SK-N-SH (cell line): ENCODE measurements at regions not wholly inside any gene's neighbourhood (a gene's known extent, or its start where the extent isn't known, plus 50 kb on each side); places are given as distances from the start of the nearest gene placed in this dataset.

Experiments used
- CTCF ChIA-PET: fragments of 300-600, 350-600 bp; formaldehyde crosslinking; extraction: SDS; loops from one replicate; lab custom pipeline; 2021; lab: Yijun Ruan, JAX
- POLR2A ChIA-PET: fragments of 350-600 bp; sonication (Branson Sonifier 250); formaldehyde crosslinking; extraction: SDS; loops from one replicate; lab custom pipeline; 2020; ENCODE audit warnings: antibody characterized with exemption, inconsistent platforms; lab: Yijun Ruan, JAX
- DNase-seq: peaks from one replicate; pipeline ENCODE4 v3.0.0; 2012
- H2AFZ ChIP-seq: fragments of 200-600 bp; sonication (generic); 2 replicates; pipeline ENCODE4 v1.8.1; 2016; ENCODE audit warnings: antibody characterized with exemption, mild to moderate bottlenecking, low read depth
- H3F3A ChIP-seq: fragments of 200-600 bp; sonication (generic); replicated peaks from 2 replicates; pipeline ENCODE3; 2016; ENCODE audit warnings: antibody characterized with exemption, mild to moderate bottlenecking; ENCODE audit not compliant: insufficient read depth
- H3K27ac ChIP-seq, 2 experiments: fragments of 200-500 bp in 1 of 2; fragments of 200-600 bp in 1 of 2; sonication (Bioruptor generic) in 1 of 2; sonication (generic), shearing (Covaris generic) in 1 of 2; 2 replicates each; pipeline versions ENCODE4 v1.5.1 to v1.6.1; 2014 to 2016; ENCODE audit warnings: low read depth in 2 of 2, inconsistent platforms in 1 of 2, low read length in 1 of 2, mild to moderate bottlenecking in 1 of 2, mixed read lengths in 1 of 2
- H3K27me3 ChIP-seq: fragments of 200-600 bp; sonication (generic), shearing (Covaris generic); 2 replicates; pipeline ENCODE4 v1.6.1; 2016; ENCODE audit warnings: mixed run types; ENCODE audit not compliant: insufficient read depth
- H3K36me3 ChIP-seq, 2 experiments: fragments of 200-500 bp in 1 of 2; fragments of 200-600 bp in 1 of 2; sonication (Bioruptor generic) in 1 of 2; sonication (generic) in 1 of 2; replicated peaks in 1 of 2; 2 replicates each; pipeline versions ENCODE3 to v1.5.1; 2014 to 2016; ENCODE audit warnings: low read length in 1 of 2, mild to moderate bottlenecking in 1 of 2; ENCODE audit not compliant: insufficient read depth in 2 of 2, control insufficient read depth in 1 of 2
- H3K4me1 ChIP-seq, 2 experiments: fragments of 200-500 bp in 1 of 2; fragments of 200-600 bp in 1 of 2; sonication (Bioruptor generic) in 1 of 2; sonication (generic), shearing (Covaris generic) in 1 of 2; 2 replicates each; pipeline versions ENCODE4 v1.5.1 to v1.6.1; 2014 to 2016; ENCODE audit warnings: low read depth in 1 of 2, low read length in 1 of 2, mixed run types in 1 of 2; ENCODE audit not compliant: insufficient read depth in 2 of 2, control insufficient read depth in 1 of 2
- H3K4me2 ChIP-seq: fragments of 200-600 bp; sonication (generic), shearing (Covaris generic); 2 replicates; pipeline ENCODE4 v1.6.1; 2017; ENCODE audit warnings: mixed run types
- H3K4me3 ChIP-seq, 2 experiments: fragments of 200-500 bp in 1 of 2; fragments of 200-600 bp in 1 of 2; sonication (Bioruptor generic) in 1 of 2; sonication (generic), shearing (Covaris generic) in 1 of 2; 2 replicates each; pipeline versions ENCODE4 v1.5.1 to v1.8.1; 2014 to 2016; ENCODE audit warnings: low read depth in 2 of 2, inconsistent platforms in 1 of 2, low read length in 1 of 2, mild to moderate bottlenecking in 1 of 2, mixed read lengths in 1 of 2, moderate library complexity in 1 of 2
- H3K79me2 ChIP-seq: fragments of 200-600 bp; sonication (generic); 2 replicates; pipeline ENCODE4 v1.8.1; 2017; ENCODE audit warnings: mild to moderate bottlenecking; ENCODE audit not compliant: insufficient read depth
- H3K9ac ChIP-seq: fragments of 200-600 bp; sonication (generic); 2 replicates; pipeline ENCODE4 v1.6.1; 2017; ENCODE audit warnings: mixed run types
- H3K9me2 ChIP-seq: fragments of 200-600 bp; sonication (generic); 2 replicates; pipeline ENCODE4 v1.6.1; 2017; ENCODE audit warnings: mixed run types
- H3K9me3 ChIP-seq: fragments of 200-600 bp; sonication (generic); 2 replicates; pipeline ENCODE4 v1.6.1; 2017; ENCODE audit warnings: mixed run types, mild to moderate bottlenecking, moderate library complexity
- H4K20me1 ChIP-seq: fragments of 200-600 bp; sonication (generic); 2 replicates; pipeline ENCODE4 v1.6.1; 2017; ENCODE audit warnings: mild to moderate bottlenecking, mixed run types; ENCODE audit not compliant: insufficient read depth
- CHD2 ChIP-seq: fragments of 150-350 bp; IDR thresholded peaks from 2 replicates; pipeline ENCODE4 v1.6.1; 2018; ENCODE audit warnings: low read length; ENCODE audit not compliant: partially characterized antibody
- ELF1 ChIP-seq: IDR thresholded peaks from 2 replicates; pipeline ENCODE4 v1.4.0; 2012
- FOSL2 ChIP-seq: IDR thresholded peaks from 2 replicates; pipeline ENCODE4 v1.4.0; 2012; ENCODE audit warnings: low read depth, mild to moderate bottlenecking, moderate library complexity, borderline replicate concordance
- FOXM1 ChIP-seq: IDR thresholded peaks from 2 replicates; pipeline ENCODE4 v1.4.0; 2012; ENCODE audit warnings: low read depth, mild to moderate bottlenecking
- GATA2 ChIP-seq: sonication (generic); formaldehyde crosslinking; IDR thresholded peaks from 2 replicates; pipeline ENCODE4 v1.5.0; 2020; ENCODE audit warnings: mild to moderate bottlenecking, missing genetic modification reagents
- JUND ChIP-seq: IDR thresholded peaks from 2 replicates; pipeline ENCODE4 v1.4.0; 2012
- NFIC ChIP-seq: IDR thresholded peaks from 2 replicates; pipeline ENCODE4 v1.4.0; 2012; ENCODE audit warnings: borderline replicate concordance
- RCOR1 ChIP-seq: fragments of 150-350 bp; IDR thresholded peaks from 2 replicates; pipeline ENCODE4 v1.6.1; 2017; ENCODE audit warnings: antibody characterized with exemption, low read length
- RFX5 ChIP-seq: IDR thresholded peaks from 2 replicates; pipeline ENCODE4 v1.6.1; 2012; ENCODE audit warnings: mild to moderate bottlenecking, improper control_type of control experiment, low read length
- TCF12 ChIP-seq: IDR thresholded peaks from 2 replicates; pipeline ENCODE4 v1.4.0; 2012
- WGBS: methylation state at CpG from one replicate; pipeline ENCODE4 v1.1.6; 2017; ENCODE audit warnings: low lambda C conversion rate; 5-methylcytosine and 5-hydroxymethylcytosine counted together
- TF ChIP-seq, protein P1 (sequence below): fragments of 150-350 bp; IDR thresholded peaks from 2 replicates; pipeline ENCODE4 v1.6.1; 2016; ENCODE audit warnings: mild to moderate bottlenecking, low read depth, low read length
- TF ChIP-seq, protein P2 (sequence below): fragments of 150-350 bp; IDR thresholded peaks from 2 replicates; pipeline ENCODE4 v1.6.1; 2017; ENCODE audit warnings: antibody characterized with exemption, low read length, low read depth, borderline replicate concordance
- TF ChIP-seq, protein P3 (sequence below): IDR thresholded peaks from 2 replicates; pipeline ENCODE4 v1.4.0; 2012; ENCODE audit warnings: low read depth
- TF ChIP-seq, protein P4 (sequence below): IDR thresholded peaks from 2 replicates; pipeline ENCODE4 v1.4.0; 2012; ENCODE audit warnings: low read depth, borderline replicate concordance

DNA sequence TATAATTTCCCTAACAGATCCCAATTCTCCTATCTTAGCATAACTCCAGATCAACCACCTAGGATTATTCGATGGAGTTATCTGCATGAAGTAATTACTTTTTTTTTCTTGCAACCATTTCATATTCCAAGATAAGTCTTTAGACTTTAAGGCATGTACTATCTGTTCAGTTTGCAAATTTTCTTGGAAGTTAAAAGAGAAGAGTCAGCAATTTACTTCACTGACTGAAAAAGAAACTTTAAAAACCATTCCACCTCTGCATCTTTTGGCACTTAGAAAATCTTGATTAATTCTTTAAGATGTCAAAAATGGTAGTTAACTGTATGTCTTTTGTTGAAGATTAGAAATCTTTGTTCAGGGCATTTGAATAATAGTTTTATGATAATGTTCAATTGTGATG lies 830.5 kb upstream of the KLHL29 start:
- ChIA-PET CTCF (no interaction called here), POLR2A (no interaction called here)

DNA sequence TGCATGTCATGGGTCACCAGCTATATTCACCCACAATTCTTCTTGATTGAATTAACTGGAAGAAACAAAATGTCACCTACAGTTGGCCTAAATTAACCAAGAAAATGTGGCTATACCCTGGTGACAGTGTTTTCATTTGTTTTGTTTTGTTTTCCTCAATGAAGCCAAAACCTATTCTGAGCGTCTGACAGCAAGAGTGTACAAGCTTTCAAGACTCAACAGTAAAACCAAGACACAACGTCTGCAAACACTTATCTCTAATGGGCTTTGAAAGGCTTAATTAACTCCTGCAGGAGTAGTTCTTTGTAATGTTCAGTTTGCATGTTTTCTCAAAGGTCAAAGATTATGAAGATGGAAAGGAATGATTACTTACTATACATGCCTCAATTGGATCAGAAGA lies 827.6 kb upstream of the KLHL29 start:
- no peaks in the 10 kb centered on the region for H3K9me2 ChIP-seq
- TF ChIP-seq JUND: no peak
- TF ChIP-seq, protein P1, sequence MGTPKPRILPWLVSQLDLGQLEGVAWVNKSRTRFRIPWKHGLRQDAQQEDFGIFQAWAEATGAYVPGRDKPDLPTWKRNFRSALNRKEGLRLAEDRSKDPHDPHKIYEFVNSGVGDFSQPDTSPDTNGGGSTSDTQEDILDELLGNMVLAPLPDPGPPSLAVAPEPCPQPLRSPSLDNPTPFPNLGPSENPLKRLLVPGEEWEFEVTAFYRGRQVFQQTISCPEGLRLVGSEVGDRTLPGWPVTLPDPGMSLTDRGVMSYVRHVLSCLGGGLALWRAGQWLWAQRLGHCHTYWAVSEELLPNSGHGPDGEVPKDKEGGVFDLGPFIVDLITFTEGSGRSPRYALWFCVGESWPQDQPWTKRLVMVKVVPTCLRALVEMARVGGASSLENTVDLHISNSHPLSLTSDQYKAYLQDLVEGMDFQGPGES: no peak
- no peak for TF ChIP-seq ELF1
- TF ChIP-seq TCF12: no peak
- no peak for TF ChIP-seq NFIC
- no peak for TF ChIP-seq CHD2
- TF ChIP-seq, protein P2, sequence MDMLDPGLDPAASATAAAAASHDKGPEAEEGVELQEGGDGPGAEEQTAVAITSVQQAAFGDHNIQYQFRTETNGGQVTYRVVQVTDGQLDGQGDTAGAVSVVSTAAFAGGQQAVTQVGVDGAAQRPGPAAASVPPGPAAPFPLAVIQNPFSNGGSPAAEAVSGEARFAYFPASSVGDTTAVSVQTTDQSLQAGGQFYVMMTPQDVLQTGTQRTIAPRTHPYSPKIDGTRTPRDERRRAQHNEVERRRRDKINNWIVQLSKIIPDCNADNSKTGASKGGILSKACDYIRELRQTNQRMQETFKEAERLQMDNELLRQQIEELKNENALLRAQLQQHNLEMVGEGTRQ: no peak
- no peak for TF ChIP-seq FOXM1
- TF ChIP-seq FOSL2: no peak
- TF ChIP-seq, protein P3, sequence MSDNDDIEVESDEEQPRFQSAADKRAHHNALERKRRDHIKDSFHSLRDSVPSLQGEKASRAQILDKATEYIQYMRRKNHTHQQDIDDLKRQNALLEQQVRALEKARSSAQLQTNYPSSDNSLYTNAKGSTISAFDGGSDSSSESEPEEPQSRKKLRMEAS: no peak
- TF ChIP-seq RCOR1: no peak
- TF ChIP-seq RFX5: no peak
- TF ChIP-seq, protein P4, sequence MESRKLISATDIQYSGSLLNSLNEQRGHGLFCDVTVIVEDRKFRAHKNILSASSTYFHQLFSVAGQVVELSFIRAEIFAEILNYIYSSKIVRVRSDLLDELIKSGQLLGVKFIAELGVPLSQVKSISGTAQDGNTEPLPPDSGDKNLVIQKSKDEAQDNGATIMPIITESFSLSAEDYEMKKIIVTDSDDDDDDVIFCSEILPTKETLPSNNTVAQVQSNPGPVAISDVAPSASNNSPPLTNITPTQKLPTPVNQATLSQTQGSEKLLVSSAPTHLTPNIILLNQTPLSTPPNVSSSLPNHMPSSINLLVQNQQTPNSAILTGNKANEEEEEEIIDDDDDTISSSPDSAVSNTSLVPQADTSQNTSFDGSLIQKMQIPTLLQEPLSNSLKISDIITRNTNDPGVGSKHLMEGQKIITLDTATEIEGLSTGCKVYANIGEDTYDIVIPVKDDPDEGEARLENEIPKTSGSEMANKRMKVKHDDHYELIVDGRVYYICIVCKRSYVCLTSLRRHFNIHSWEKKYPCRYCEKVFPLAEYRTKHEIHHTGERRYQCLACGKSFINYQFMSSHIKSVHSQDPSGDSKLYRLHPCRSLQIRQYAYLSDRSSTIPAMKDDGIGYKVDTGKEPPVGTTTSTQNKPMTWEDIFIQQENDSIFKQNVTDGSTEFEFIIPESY: no peak

More for the DNA sequence above, 830.5 kb upstream of the KLHL29 start:
- H3K36me3 ChIP-seq: no peaks in the 10 kb centered on the region
- no peaks in the 10 kb centered on the region for H3K79me2 ChIP-seq
- H3K4me3 ChIP-seq: no peak overlapping the region
- TF ChIP-seq GATA2 (CRISPR knock-in tag) (no peak), FOXM1 (no peak), TCF12 (no peak)
- H4K20me1 ChIP-seq: no peaks in the 10 kb centered on the region
- no peak overlapping the region for H2AFZ ChIP-seq
- 4% methylated on average over 1 of the region's 1 CpG for WGBS
- H3F3A ChIP-seq: no peaks in the 10 kb centered on the region
- no peaks in the 10 kb centered on the region; the same call in 1 of the 2 replicates for H3K9me3 ChIP-seq
- no peak overlapping the region for H3K4me2 ChIP-seq
- no peaks in the 10 kb centered on the region; a peak in 1 of 4 replicates for H3K4me1 ChIP-seq
- H3K27ac ChIP-seq: no peak overlapping the region
- H3K27me3 ChIP-seq: no peaks in the 10 kb centered on the region
- H3K9ac ChIP-seq: no peak overlapping the region
- no peaks in the 10 kb centered on the region for H3K9me2 ChIP-seq
- no peak for DNase-seq

More for the DNA sequence above, 827.6 kb upstream of the KLHL29 start:
- no peak overlapping the region for H3K4me2 ChIP-seq
- H3K9ac ChIP-seq: no peak overlapping the region
- WGBS: 12% methylated on average over 2 of the region's 2 CpGs
- no peak overlapping the region for H3K4me3 ChIP-seq
- H3K79me2 ChIP-seq: no peaks in the 10 kb centered on the region
- no peaks in the 10 kb centered on the region for H4K20me1 ChIP-seq
- no peaks in the 10 kb centered on the region for H3F3A ChIP-seq
- ChIA-PET CTCF (no interaction called here), POLR2A (no interaction called here)
- no peak overlapping the region for H3K27ac ChIP-seq
- no peak overlapping the region for H2AFZ ChIP-seq
- H3K9me3 ChIP-seq: no peaks in the 10 kb centered on the region
- H3K4me1 ChIP-seq: no peaks in the 10 kb centered on the region; a peak in 1 of 4 replicates
- DNase-seq: no peak
- H3K27me3 ChIP-seq: no peaks in the 10 kb centered on the region
- H3K36me3 ChIP-seq: no peaks in the 10 kb centered on the region
